Islet precursor cell (in vitro differentiated cells): ENCODE measurements at regions not wholly inside any gene's neighbourhood (a gene's known extent, or its start where the extent isn't known, plus 50 kb on each side); places are given as distances from the start of the nearest gene placed in this dataset.

Source experiments
- DNase-seq: peaks from one replicate; pipeline ENCODE4 v3.0.0-alpha.2; 2018

GRCh38 chr9:1713841-1714240 lies 301.3 kb upstream of the SMARCA2 start:
- DNase-seq = no peak

GRCh38 chr9:1717882-1718281 lies 297.3 kb upstream of the SMARCA2 start:
- DNase-seq = no peak

DNA sequence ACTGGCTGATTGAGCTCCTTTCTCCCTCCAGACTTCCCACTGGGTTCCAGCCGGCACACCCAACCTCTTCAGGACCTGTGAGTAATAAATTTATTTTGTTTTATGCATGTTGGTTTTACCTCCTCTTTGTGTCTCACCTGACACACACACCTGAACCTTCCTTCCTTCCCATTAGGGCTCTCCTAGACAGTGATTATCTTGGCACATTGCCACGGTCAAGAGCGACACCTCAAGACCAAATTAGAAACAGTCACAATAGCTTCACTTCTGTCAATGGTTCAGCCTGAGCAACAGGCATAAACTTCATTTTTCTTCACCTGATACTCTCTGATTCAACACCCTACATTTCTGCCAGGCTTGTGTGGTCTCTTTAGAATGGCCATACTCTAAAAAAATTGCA lies 296.3 kb upstream of the SMARCA2 start:
- DNase-seq = no peak

- no peak for DNase-seq
Measured at GRCh38 chr9:1721196-1721595, 294.0 kb upstream of the SMARCA2 start.

GRCh38 chr9:1722404-1722803 lies 292.7 kb upstream of the SMARCA2 start:
- peak; percentile 59 for DNase-seq

GRCh38 chr9:1723522-1724015 lies 291.6 kb upstream of the SMARCA2 start:
- no peak for DNase-seq

- no peak for DNase-seq
Measured at GRCh38 chr9:1726993-1727759, 288.0 kb upstream of the SMARCA2 start.

- peak; percentile 80 for DNase-seq
Measured at GRCh38 chr9:1729631-1730030, 285.5 kb upstream of the SMARCA2 start.

- DNase-seq = no peak
Measured at GRCh38 chr9:1732670-1733069, 282.5 kb upstream of the SMARCA2 start.

- DNase-seq = no peak
Measured at GRCh38 chr9:1738511-1739100, 276.5 kb upstream of the SMARCA2 start.

DNA sequence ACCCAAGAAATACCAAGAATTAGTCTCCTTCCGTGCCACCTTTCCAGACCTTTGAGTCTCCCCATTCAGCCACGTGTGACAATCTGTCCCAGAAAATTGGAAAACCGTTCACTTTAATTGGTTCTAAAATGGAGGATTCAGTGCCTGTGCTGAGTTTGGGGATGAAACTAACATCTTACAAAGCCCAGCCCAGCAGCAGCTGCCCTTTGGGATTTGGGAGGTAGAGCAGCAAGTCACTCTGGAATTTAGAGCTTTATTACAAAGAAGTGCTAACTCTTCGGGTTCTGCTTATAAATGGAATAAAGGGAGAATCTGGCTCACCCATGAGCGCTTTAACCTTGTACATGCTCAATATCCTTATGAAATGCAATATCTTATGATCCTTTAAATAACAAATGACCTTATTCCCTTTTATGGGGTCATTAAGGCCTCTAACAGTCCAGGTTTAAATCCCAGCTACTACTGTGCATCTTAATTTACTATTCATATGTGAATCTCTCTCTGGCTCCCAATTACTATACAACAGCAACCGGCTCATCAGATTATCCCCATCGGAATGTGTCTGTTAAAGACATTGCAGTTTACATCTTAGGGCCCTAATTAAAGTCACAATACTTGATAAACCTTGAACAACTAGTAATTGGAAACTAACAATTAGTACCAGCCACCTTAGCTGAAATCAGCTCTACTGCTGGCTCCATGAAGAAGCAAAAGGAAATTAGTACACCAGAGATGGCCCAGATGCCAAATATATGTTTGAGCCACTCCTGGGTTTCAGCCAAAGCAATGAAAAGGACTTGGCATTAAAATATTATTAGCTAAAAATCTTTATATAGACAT lies 271.8 kb upstream of the SMARCA2 start:
- no peak for DNase-seq

DNA sequence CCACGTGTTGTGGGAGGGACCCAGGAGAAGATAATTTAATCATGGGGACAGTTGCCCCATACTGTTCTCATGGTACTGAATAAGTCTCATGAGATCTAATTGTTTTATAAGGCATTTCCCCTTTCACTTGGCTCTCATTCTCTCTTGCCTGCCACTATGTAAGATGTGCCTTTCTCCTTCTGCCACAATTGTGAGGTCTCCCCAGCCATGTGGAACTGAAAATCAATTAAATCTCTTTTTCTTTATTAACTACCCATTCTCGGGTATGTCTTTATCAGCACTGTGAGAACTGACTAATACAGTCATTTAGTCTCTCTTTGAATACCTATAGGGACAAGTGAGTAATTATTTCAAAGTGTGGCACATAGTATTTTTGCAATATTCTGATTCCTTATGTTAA lies 269.2 kb upstream of the SMARCA2 start:
- no peak for DNase-seq

- no peak for DNase-seq
Measured at GRCh38 chr9:1747417-1747967, 267.7 kb upstream of the SMARCA2 start.

- no peak for DNase-seq
Measured at GRCh38 chr9:1748407-1748806, 266.7 kb upstream of the SMARCA2 start.

- no peak for DNase-seq
Measured at GRCh38 chr9:1757186-1757585, 258.0 kb upstream of the SMARCA2 start.

- DNase-seq = no peak
Measured at GRCh38 chr9:1759009-1759408, 256.1 kb upstream of the SMARCA2 start.

GRCh38 chr9:1759771-1760300 lies 255.3 kb upstream of the SMARCA2 start:
- peak; percentile 85 for DNase-seq

DNA sequence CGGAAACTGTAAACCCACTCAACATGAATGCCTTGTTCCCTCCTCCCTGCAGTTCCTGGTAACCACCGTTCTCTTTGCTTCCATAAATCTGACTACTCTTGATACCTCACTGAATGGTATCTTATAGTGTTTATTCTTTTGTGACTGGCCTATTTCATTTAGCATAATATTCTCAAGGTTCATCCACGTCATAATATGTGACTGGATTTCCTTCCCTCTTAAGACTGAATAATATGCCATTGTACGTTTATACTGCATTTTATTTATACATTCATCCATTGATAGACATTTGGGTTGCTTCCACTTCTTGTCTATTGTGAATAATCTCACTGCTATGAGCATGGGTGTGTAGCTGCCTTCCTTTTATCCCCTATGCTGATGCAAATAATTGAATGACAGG lies 253.3 kb upstream of the SMARCA2 start:
- no peak for DNase-seq

- DNase-seq = no peak
Measured at GRCh38 chr9:1766042-1766441, 249.1 kb upstream of the SMARCA2 start.

DNA sequence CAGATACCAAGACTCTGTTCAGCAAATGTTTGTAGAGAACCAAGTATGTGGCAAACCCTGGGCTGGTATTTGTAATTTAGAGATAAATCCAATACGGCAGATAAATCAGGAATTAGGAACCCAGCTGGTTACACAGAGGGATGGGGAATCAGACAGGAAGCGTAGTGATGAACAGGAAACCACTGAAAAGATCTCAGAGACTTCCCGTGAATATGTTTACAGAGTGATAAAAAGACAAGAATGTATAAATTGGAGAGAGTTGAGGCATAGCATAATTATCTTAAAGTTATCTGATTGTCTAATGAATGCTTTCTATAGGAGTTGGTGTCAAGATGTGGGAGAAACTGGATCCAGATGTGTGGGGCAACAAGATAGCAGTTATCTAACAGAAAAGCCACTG lies 246.6 kb upstream of the SMARCA2 start:
- no peak for DNase-seq

- no peak for DNase-seq
Measured at GRCh38 chr9:1771094-1771789, 243.9 kb upstream of the SMARCA2 start.

- no peak for DNase-seq
Measured at GRCh38 chr9:1775230-1775629, 239.9 kb upstream of the SMARCA2 start.
